HG02840 (cell line): ENCODE measurements at regions not wholly inside any gene's neighbourhood (a gene's known extent, or its start where the extent isn't known, plus 50 kb on each side); places are given as distances from the start of the nearest gene placed in this dataset.
"Not testable (repeated sequence)": the region's sequence is repeated elsewhere in the genome, so short reads cannot be mapped to it uniquely, and the experiment has no call there.

Source experiments
- ATAC-seq: cut with Tn5 transposase; IDR thresholded peaks from one replicate; pipeline ENCODE4 v1.9.1; 2021; ENCODE audit warnings: mild to moderate bottlenecking, moderate library complexity, moderate number of reproducible peaks; ENCODE audit not compliant: unreplicated experiment, low FRiP score

GRCh38 chr16:29261427-29262248 is 144.9 kb downstream of the NPIPB11 start:
- not testable (repeated sequence) for ATAC-seq

GRCh38 chr16:29260683-29261426 is 145.7 kb downstream of the NPIPB11 start:
- not testable (repeated sequence) for ATAC-seq

GRCh38 chr16:29259635-29260457 is 146.7 kb downstream of the NPIPB11 start:
- ATAC-seq, result not testable (repeated sequence)

GRCh38 chr16:29258946-29259634 is 147.4 kb downstream of the NPIPB11 start:
- not testable (repeated sequence) for ATAC-seq

- ATAC-seq, result not testable (repeated sequence)
Observed at GRCh38 chr16:29257419-29258336, 148.8 kb downstream of the NPIPB11 start.

GRCh38 chr16:29256501-29256981 is 150.0 kb downstream of the NPIPB11 start:
- no peak for ATAC-seq

- ATAC-seq, result not testable (repeated sequence)
Observed at GRCh38 chr16:29255957-29256356, 150.6 kb downstream of the NPIPB11 start.

- not testable (repeated sequence) for ATAC-seq
Observed at GRCh38 chr16:29255496-29255796, 151.1 kb downstream of the NPIPB11 start.

- ATAC-seq, result no peak
Observed at GRCh38 chr16:29254676-29255495, 151.6 kb downstream of the NPIPB11 start.

- ATAC-seq, result not testable (repeated sequence)
Observed at GRCh38 chr16:29253716-29254590, 152.6 kb downstream of the NPIPB11 start.

- ATAC-seq, result not testable (repeated sequence)
Observed at GRCh38 chr16:29253066-29253590, 153.4 kb downstream of the NPIPB11 start.

GRCh38 chr16:29252311-29252710 is 154.2 kb downstream of the NPIPB11 start:
- not testable (repeated sequence) for ATAC-seq

GRCh38 chr16:29251571-29252011 is 154.9 kb downstream of the NPIPB11 start:
- not testable (repeated sequence) for ATAC-seq

GRCh38 chr16:29250923-29251434 is 155.5 kb downstream of the NPIPB11 start:
- not testable (repeated sequence) for ATAC-seq

GRCh38 chr16:29250469-29250868 is 156.0 kb downstream of the NPIPB11 start:
- ATAC-seq, result not testable (repeated sequence)

- not testable (repeated sequence) for ATAC-seq
Observed at GRCh38 chr16:29248940-29249318, 157.6 kb downstream of the NPIPB11 start.
